Astrocyte (in vitro differentiated cells and primary cell): ENCODE measurements at regions not wholly inside any gene's neighbourhood (a gene's known extent, or its start where the extent isn't known, plus 50 kb on each side); places are given as distances from the start of the nearest gene placed in this dataset.
"Not testable (repeated sequence)": the region's sequence is repeated elsewhere in the genome, so short reads cannot be mapped to it uniquely, and the experiment has no call there.

Experiments
- DNase-seq: peaks from one replicate; pipeline ENCODE4 v3.0.0-alpha.2; 2010; ENCODE audit warnings: low read depth
- FAIRE-seq: peaks from 2 replicates; lab custom pipeline; 2011; peaks lifted over from hg19 to GRCh38; lab: Jason Lieb, UNC
- H2AFZ ChIP-seq: 2 replicates; pipeline ENCODE4 v1.6.0; 2012; ENCODE audit warnings: low read depth, low read length, inconsistent platforms
- H3K27ac ChIP-seq: 2 replicates; pipeline ENCODE4 v1.5.1; 2011; ENCODE audit warnings: low read depth, low read length, inconsistent platforms
- H3K27me3 ChIP-seq: 2 replicates; pipeline ENCODE4 v1.6.0; 2011; ENCODE audit warnings: low read length, inconsistent platforms; ENCODE audit not compliant: insufficient read depth
- H3K36me3 ChIP-seq: 2 replicates; pipeline ENCODE4 v1.5.1; 2011; ENCODE audit warnings: low read length, inconsistent platforms; ENCODE audit not compliant: insufficient read depth
- H3K4me1 ChIP-seq: 2 replicates; pipeline ENCODE4 v1.5.1; 2011; ENCODE audit warnings: low read length, inconsistent platforms; ENCODE audit not compliant: insufficient read depth
- H3K4me2 ChIP-seq: 2 replicates; pipeline ENCODE4 v1.6.0; 2012; ENCODE audit warnings: low read length, inconsistent platforms
- H3K4me3 ChIP-seq: 2 replicates; pipeline ENCODE4 v1.5.1; 2011; ENCODE audit warnings: low read depth, mild to moderate bottlenecking, low read length, inconsistent platforms; ENCODE audit not compliant: insufficient read depth
- H3K79me2 ChIP-seq: 2 replicates; pipeline ENCODE4 v1.6.0; 2012; ENCODE audit warnings: mild to moderate bottlenecking, low read length, inconsistent platforms; ENCODE audit not compliant: insufficient read depth
- H3K9ac ChIP-seq: 2 replicates; pipeline ENCODE4 v1.6.0; 2012; ENCODE audit warnings: mild to moderate bottlenecking, low read length, inconsistent platforms
- H3K9me3 ChIP-seq: 2 replicates; pipeline ENCODE4 v1.5.1; 2012; ENCODE audit warnings: low read depth, mild to moderate bottlenecking, low read length, inconsistent platforms; ENCODE audit not compliant: insufficient read depth
- H4K20me1 ChIP-seq: 2 replicates; pipeline ENCODE4 v1.6.0; 2012; ENCODE audit warnings: low read length, inconsistent platforms; ENCODE audit not compliant: insufficient read depth
- H3K27ac Mint-ChIP-seq: one replicate; pipeline ENCODE4 v1.8.0; 2021; ENCODE audit warnings: mild to moderate bottlenecking, mixed read lengths; ENCODE audit not compliant: unreplicated experiment
- H3K27me3 Mint-ChIP-seq: one replicate; pipeline ENCODE4 v1.8.0; 2021; ENCODE audit warnings: low read depth, mixed read lengths; ENCODE audit not compliant: unreplicated experiment
- H3K36me3 Mint-ChIP-seq: one replicate; pipeline ENCODE4 v1.8.0; 2021; ENCODE audit warnings: low read depth, mixed read lengths; ENCODE audit not compliant: unreplicated experiment
- H3K4me1 Mint-ChIP-seq: one replicate; pipeline ENCODE4 v1.8.0; 2021; ENCODE audit warnings: low read depth, mixed read lengths; ENCODE audit not compliant: unreplicated experiment
- H3K4me3 Mint-ChIP-seq: one replicate; pipeline ENCODE4 v1.8.0; 2021; ENCODE audit warnings: mild to moderate bottlenecking, moderate library complexity, mixed read lengths; ENCODE audit not compliant: unreplicated experiment
- H3K9me3 Mint-ChIP-seq: one replicate; pipeline ENCODE4 v1.8.0; 2021; ENCODE audit warnings: mild to moderate bottlenecking, mixed read lengths; ENCODE audit not compliant: unreplicated experiment
- EZH2 ChIP-seq: IDR thresholded peaks from 2 replicates; pipeline ENCODE4 v1.6.1; 2012; ENCODE audit warnings: mild to moderate bottlenecking, low read length, inconsistent platforms; ENCODE audit not compliant: insufficient read depth
- TF ChIP-seq, protein P1 (sequence below): IDR thresholded peaks from 2 replicates; pipeline ENCODE4 v1.5.1; 2011; ENCODE audit warnings: low read depth, mild to moderate bottlenecking, inconsistent platforms, low read length, moderate library complexity; ENCODE audit not compliant: insufficient read depth

DNA sequence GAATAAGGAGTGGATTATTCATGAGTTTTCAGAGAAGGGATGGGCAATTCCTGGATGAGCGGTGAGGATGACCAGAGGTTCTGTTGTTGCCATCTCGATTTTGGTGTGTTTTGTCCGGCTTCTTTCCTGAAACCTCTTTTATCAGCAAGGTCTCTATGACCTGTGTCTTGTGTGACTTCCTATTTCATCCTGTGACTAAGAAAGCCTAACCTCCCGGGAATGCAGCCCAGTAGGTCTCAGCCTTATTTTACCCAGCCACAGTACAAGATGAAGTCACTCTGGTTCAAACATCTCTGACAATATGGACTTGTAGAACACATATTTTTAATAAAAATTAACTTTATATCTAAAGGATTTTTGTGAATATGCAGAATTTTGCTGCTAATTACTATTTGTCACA, 716.4 kb downstream of the FSCB start:
- H3K4me1 Mint-ChIP-seq, result peaks cover 3% of the 10 kb centered on the region
- no peak for DNase-seq
- no peak overlapping the region for H3K27ac Mint-ChIP-seq

DNA sequence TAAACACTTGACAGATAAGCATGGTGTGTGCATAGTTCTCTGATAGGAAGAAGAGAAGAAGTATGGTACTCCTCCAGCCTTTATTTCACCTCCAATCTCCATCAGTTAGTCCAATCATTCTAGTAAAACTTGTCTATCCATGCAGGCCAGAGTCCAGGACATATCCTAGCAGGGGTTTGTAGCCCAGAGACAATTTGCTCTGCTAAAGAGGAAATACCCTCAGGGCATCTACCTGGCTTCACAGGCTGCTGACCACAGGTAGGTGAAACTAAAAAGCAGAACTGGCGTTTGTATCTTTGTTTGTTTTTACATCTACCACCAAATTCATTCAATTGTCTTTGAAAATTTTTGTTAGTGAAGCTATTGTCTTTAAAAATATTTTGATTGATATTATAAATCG, 717.6 kb downstream of the FSCB start:
- no peak overlapping the region for H3K4me3 Mint-ChIP-seq
- FAIRE-seq (no peak), DNase-seq (no peak)
- no peak overlapping the region for H3K27ac Mint-ChIP-seq
- H3K4me1 ChIP-seq, result no peaks in the 10 kb centered on the region
- H3K27ac ChIP-seq, result no peak overlapping the region
- H2AFZ ChIP-seq, result no peak overlapping the region
- no peaks in the 10 kb centered on the region for H3K27me3 Mint-ChIP-seq
- H3K9me3 ChIP-seq, result peaks cover 4% of the 10 kb centered on the region
- no peaks in the 10 kb centered on the region for H4K20me1 ChIP-seq
- no peaks in the 10 kb centered on the region for H3K36me3 Mint-ChIP-seq
- H3K9me3 Mint-ChIP-seq, result no peaks in the 10 kb centered on the region
- no peaks in the 10 kb centered on the region for H3K27me3 ChIP-seq
- H3K4me3 ChIP-seq, result no peak overlapping the region
- no peak overlapping the region for H3K9ac ChIP-seq
- no peaks in the 10 kb centered on the region for H3K79me2 ChIP-seq
- H3K4me2 ChIP-seq, result no peak overlapping the region
- peaks cover 3% of the 10 kb centered on the region for H3K4me1 Mint-ChIP-seq
- TF ChIP-seq EZH2, result no peak
- TF ChIP-seq, protein P1, sequence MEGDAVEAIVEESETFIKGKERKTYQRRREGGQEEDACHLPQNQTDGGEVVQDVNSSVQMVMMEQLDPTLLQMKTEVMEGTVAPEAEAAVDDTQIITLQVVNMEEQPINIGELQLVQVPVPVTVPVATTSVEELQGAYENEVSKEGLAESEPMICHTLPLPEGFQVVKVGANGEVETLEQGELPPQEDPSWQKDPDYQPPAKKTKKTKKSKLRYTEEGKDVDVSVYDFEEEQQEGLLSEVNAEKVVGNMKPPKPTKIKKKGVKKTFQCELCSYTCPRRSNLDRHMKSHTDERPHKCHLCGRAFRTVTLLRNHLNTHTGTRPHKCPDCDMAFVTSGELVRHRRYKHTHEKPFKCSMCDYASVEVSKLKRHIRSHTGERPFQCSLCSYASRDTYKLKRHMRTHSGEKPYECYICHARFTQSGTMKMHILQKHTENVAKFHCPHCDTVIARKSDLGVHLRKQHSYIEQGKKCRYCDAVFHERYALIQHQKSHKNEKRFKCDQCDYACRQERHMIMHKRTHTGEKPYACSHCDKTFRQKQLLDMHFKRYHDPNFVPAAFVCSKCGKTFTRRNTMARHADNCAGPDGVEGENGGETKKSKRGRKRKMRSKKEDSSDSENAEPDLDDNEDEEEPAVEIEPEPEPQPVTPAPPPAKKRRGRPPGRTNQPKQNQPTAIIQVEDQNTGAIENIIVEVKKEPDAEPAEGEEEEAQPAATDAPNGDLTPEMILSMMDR, result no peak
- no peaks in the 10 kb centered on the region for H3K36me3 ChIP-seq

More for the DNA sequence above, 716.4 kb downstream of the FSCB start:
- Histone ChIP-seq H3K4me2 (no peak overlapping the region), H3K9ac (no peak overlapping the region), H3K4me3 (no peak overlapping the region), H3K4me1 (no peaks in the 10 kb centered on the region), H4K20me1 (no peaks in the 10 kb centered on the region), H3K27ac (no peak overlapping the region), H3K36me3 (no peaks in the 10 kb centered on the region), H2AFZ (no peak overlapping the region), H3K79me2 (no peaks in the 10 kb centered on the region), H3K9me3 (peaks cover 4% of the 10 kb centered on the region), H3K27me3 (no peaks in the 10 kb centered on the region)
- no peak for FAIRE-seq
- no peaks in the 10 kb centered on the region for H3K36me3 Mint-ChIP-seq
- H3K9me3 Mint-ChIP-seq, result no peaks in the 10 kb centered on the region
- no peaks in the 10 kb centered on the region for H3K27me3 Mint-ChIP-seq
- TF ChIP-seq, protein P1, result no peak
- TF ChIP-seq EZH2, result no peak
- no peak overlapping the region for H3K4me3 Mint-ChIP-seq

DNA sequence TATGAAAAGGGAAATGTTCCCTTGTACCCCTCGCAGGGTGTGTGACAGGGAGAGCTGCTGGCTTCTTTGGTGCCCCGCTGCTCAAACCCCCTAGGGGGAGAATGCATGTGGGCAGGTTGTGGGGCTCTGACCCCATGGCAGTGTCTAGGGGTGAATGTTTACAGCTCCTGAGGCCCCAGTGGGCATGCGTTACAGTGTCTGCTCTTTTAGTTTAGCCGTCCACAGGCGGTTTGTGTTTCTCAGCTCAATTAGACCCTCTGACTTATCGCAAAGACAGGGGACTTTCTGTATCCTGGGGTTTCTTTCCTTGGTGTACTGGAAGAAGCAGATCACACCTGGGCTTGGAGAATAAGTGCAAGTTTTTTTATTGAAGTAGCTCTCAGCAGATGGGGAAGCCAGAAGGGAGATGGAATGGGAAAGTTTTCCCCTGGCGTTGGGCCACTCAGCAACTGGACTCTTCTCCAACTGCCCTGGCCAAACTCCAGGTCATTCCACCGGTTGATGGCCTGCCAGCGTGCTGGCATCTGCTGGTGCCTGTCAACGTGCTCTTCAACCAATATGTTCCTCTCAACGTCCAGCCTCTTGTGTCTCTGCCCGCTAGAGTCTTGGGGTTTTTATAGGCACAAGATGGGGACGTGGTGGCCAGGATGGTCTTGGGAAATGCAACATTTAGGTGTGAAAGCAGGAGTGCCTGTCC, 720.9 kb downstream of the FSCB start:
- Histone ChIP-seq H3K36me3 (no peaks in the 10 kb centered on the region), H3K27me3 (no peaks in the 10 kb centered on the region), H3K4me1 (no peaks in the 10 kb centered on the region), H2AFZ (no peak overlapping the region), H4K20me1 (no peaks in the 10 kb centered on the region), H3K4me3 (no peak overlapping the region), H3K9me3 (peaks cover 4% of the 10 kb centered on the region), H3K79me2 (no peaks in the 10 kb centered on the region), H3K4me2 (no peak overlapping the region), H3K27ac (no peak overlapping the region), H3K9ac (no peak overlapping the region)
- TF ChIP-seq, protein P1, result no peak
- no peak for TF ChIP-seq EZH2
- H3K36me3 Mint-ChIP-seq, result no peaks in the 10 kb centered on the region
- H3K27ac Mint-ChIP-seq, result no peak overlapping the region
- no peaks in the 10 kb centered on the region for H3K27me3 Mint-ChIP-seq
- FAIRE-seq (no peak), DNase-seq (no peak)
- no peaks in the 10 kb centered on the region for H3K9me3 Mint-ChIP-seq
- H3K4me1 Mint-ChIP-seq, result no peaks in the 10 kb centered on the region
- H3K4me3 Mint-ChIP-seq, result no peak overlapping the region

DNA sequence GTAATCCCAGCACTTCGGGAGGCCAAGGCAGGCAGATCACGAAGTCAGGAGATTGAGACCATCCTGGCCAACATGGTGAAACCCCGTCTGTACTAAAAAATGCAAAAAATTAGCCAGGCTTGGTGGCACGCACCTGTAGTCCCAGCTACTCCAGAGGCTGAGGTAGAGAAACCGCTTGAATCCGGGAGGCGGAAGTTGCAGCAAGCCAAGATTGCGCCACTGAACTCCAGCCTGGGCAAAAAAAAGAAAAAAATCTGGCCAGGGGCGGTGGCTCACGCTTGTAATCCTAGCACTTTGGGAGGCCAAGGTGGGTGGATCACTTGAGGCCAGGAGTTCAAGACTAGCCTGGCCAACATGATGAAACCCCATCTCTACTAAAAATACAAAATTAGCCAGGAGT, 722.7 kb downstream of the FSCB start:
- not testable (repeated sequence) for H3K9ac ChIP-seq, H3K27me3 Mint-ChIP-seq, H3K27ac ChIP-seq, H3K4me3 ChIP-seq, H2AFZ ChIP-seq, H3K4me3 Mint-ChIP-seq, H3K9me3 Mint-ChIP-seq, H3K36me3 ChIP-seq, H3K4me1 ChIP-seq, H3K4me1 Mint-ChIP-seq, H3K27ac Mint-ChIP-seq, H3K79me2 ChIP-seq, H3K27me3 ChIP-seq, H3K9me3 ChIP-seq, H3K36me3 Mint-ChIP-seq, H3K4me2 ChIP-seq, H4K20me1 ChIP-seq, FAIRE-seq, DNase-seq
